WERI-Rb-1 (cell line): ENCODE measurements at regions not wholly inside any gene's neighbourhood (a gene's known extent, or its start where the extent isn't known, plus 50 kb on each side); places are given as distances from the start of the nearest gene placed in this dataset.

Experiments used
- DNase-seq: peaks from one replicate; pipeline ENCODE4 v3.0.0-alpha.2; 2020
- H3K27ac ChIP-seq: fragments of 250-450 bp; sonication (Bioruptor Pico); 2 replicates; pipeline ENCODE4 v1.5.1; 2020; ENCODE audit warnings: mild to moderate bottlenecking, moderate library complexity
- H3K27me3 ChIP-seq: fragments of 250-450 bp; sonication (Bioruptor Pico); 2 replicates; pipeline ENCODE4 v1.5.1; 2021; ENCODE audit warnings: mild to moderate bottlenecking, low read depth, moderate library complexity; ENCODE audit not compliant: insufficient read depth, severe bottlenecking
- H3K36me3 ChIP-seq: fragments of 250-450 bp; sonication (Bioruptor Pico); 2 replicates; pipeline ENCODE4 v1.5.1; 2020; ENCODE audit warnings: mild to moderate bottlenecking, moderate library complexity
- H3K4me3 ChIP-seq: 2 replicates; pipeline ENCODE4 v1.5.1; 2011; ENCODE audit warnings: low read depth, mild to moderate bottlenecking, control low read depth, low read length
- H3K9me3 ChIP-seq: fragments of 250-450 bp; sonication (Bioruptor Pico); 2 replicates; pipeline ENCODE4 v1.5.1; 2021; ENCODE audit warnings: mild to moderate bottlenecking, moderate library complexity; ENCODE audit not compliant: severe bottlenecking
- TF ChIP-seq, protein P1 (sequence below): IDR thresholded peaks from 2 replicates; pipeline ENCODE4 v1.5.1; 2011; ENCODE audit warnings: low read depth, mild to moderate bottlenecking, control low read depth, inconsistent platforms, low read length

DNA sequence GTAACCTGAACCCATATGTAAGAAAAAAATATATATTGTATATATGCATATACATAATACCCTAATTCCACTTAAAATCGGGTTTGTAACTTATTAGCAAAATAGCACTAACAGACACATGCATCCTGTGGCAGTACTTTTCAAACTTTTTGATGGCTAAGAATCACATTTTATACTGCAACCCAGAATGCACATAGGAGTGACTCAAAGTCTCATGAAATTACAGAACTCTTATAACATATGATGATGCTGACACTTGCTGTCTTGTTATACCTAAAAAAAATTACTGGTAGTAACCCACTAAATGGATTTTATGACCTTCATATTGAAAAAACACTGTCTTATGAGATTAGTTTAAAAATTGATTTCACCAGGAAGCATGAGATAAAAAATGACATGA, 152.4 kb upstream of the FRMD4B start:
- H3K27me3 ChIP-seq: peaks cover 36% of the 10 kb centered on the region
- H3K4me3 ChIP-seq: no peak overlapping the region
- H3K27ac ChIP-seq: no peak overlapping the region
- TF ChIP-seq, protein P1, sequence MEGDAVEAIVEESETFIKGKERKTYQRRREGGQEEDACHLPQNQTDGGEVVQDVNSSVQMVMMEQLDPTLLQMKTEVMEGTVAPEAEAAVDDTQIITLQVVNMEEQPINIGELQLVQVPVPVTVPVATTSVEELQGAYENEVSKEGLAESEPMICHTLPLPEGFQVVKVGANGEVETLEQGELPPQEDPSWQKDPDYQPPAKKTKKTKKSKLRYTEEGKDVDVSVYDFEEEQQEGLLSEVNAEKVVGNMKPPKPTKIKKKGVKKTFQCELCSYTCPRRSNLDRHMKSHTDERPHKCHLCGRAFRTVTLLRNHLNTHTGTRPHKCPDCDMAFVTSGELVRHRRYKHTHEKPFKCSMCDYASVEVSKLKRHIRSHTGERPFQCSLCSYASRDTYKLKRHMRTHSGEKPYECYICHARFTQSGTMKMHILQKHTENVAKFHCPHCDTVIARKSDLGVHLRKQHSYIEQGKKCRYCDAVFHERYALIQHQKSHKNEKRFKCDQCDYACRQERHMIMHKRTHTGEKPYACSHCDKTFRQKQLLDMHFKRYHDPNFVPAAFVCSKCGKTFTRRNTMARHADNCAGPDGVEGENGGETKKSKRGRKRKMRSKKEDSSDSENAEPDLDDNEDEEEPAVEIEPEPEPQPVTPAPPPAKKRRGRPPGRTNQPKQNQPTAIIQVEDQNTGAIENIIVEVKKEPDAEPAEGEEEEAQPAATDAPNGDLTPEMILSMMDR: no peak
- DNase-seq: no peak
- no peaks in the 10 kb centered on the region for H3K9me3 ChIP-seq
- no peaks in the 10 kb centered on the region for H3K36me3 ChIP-seq

DNA sequence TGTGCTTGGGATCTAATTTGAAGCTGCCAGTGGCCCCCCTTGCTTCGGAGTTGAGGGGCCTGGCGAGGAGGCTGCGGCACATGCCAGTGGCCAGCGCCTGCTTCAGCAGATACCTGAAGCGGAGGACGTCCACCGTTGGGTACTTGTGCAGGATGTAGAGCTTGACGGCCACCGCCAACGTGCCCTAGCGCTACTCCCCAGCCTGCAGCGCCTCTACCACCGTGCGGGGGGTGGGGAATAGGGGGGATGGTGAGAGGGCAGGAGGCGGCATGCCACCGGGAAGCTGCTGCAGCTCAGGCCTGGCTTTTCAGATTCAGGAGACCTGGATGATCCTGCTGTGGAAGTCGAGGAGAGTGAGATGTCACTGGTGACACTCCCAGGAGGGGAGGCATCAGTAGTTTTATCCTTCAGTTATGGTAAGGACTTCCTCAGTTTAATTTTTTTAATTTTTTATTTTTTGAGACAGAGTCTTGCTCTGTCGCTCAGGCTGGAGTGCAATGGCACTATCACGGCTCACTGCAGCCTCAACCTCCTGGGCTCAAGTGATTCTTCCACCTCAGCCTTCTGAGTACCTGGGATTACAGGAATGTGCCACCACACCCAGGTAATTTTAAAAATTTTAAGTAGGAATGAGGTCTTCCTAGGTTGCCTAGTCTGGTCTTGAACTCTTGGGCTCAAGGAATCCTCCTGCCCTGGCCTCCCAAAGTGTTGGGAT, 150.6 kb upstream of the FRMD4B start:
- no peaks in the 10 kb centered on the region for H3K9me3 ChIP-seq
- DNase-seq: no peak
- H3K4me3 ChIP-seq: no peak overlapping the region
- TF ChIP-seq, protein P1: no peak
- peaks cover 17% of the 10 kb centered on the region for H3K27me3 ChIP-seq
- H3K36me3 ChIP-seq: no peaks in the 10 kb centered on the region
- no peak overlapping the region for H3K27ac ChIP-seq

DNA sequence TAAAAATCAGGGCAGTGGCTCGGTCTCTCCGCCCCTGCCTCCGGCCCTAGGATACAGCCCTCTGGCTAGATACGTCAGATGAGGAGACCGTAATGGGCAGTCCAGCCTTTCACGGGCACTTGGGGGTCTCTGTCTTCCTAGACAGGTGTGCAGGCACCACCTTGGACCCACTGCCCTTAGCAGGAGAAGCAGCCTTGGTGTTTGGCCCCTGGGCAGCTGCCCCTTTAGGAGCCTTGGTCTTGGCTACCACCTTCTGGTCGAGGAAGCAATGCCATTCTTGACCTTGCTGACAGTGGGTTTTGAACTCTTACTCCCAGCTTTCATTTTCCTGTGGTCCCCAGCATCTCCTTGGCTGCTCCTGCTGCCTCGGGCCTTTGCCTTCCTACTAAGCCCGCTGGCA, 149.7 kb upstream of the FRMD4B start:
- TF ChIP-seq, protein P1: 0 out of 2 replicates have a peak, but pooled peaks have one; percentile 19
- Histone ChIP-seq H3K4me3 (no peak overlapping the region), H3K27ac (no peak overlapping the region), H3K36me3 (no peaks in the 10 kb centered on the region), H3K9me3 (no peaks in the 10 kb centered on the region), H3K27me3 (peaks cover 9% of the 10 kb centered on the region)
- DNase-seq: no peak

DNA sequence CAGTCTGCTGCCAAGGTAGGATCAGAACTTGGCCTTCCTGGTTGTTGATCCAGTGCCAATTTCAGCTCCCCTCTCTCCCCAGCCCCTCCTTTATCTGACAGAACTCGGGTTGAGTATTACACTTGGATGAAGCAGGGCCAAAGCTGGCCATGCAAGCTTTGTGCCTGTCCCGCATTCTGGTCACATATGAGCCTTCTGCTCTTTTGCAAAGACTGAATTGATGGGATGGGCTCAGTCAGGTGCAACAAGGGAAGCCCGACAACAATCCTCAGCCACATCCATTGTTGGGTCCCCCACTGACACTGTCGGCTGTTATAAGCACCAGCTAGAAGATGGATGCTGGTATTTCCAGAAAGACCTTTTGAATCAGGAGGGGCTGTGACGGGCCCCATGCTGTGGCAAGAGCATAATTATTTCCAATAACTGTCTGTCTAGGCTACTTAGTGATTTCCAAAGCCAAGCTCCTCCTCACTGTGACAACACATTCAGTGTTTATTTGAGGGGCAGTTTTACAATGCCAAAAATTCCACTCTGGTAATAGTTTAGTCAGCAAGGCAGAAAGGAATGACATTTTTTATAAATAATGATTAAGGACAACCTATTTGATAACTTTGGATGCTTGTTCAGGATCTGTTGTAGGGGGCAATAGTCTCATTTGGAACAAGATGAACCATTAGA, 146.8 kb upstream of the FRMD4B start:
- H3K9me3 ChIP-seq: no peaks in the 10 kb centered on the region
- no peak for DNase-seq
- H3K27me3 ChIP-seq: peaks cover 3% of the 10 kb centered on the region
- no peaks in the 10 kb centered on the region for H3K36me3 ChIP-seq
- no peak overlapping the region for H3K4me3 ChIP-seq
- TF ChIP-seq, protein P1: no peak
- no peak overlapping the region for H3K27ac ChIP-seq

DNA sequence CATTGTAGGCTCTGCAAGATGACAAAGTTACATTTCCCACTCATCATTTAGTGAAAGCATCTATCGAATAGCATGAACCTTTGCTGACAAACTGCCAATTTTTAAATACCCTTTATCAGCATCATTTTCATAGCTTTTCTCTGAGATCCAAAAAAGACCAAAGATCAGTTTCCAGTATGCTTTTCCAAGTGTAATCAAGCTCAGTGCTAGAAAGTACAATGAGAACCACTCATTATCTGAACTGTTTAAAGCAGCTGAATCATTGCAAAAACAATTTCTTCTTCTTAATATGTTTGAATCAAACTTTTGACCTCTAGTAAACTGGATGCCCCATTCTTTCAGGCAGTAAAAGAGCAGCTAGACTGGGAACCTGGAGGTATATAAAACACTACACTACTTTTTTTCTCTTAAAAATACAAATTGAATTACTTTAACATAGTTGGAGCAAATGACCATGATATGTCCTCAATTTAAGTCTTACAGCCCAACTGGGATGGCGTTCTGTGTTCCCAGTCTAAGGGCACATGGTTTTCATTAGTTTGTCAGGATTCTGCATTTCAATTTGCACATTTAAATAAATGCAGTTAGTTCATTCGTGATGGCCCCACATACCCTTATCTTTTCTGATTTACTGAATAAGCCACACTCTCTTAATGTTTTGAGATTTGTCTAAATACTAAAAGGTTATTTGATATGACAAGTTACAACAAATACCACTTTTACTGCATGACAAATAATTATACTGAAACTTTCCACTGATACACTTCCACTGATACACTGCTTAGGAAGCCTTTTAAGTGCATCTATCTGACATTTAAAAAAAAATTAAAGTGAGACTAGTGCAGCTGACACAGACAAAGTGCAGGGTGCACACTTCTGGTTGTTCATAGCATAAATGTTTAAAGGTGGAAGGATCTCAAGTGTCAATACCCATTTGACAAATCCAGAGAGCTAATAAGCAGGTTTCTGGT, 146.0 kb upstream of the FRMD4B start:
- no peak for DNase-seq
- H3K27me3 ChIP-seq: peaks cover 5% of the 10 kb centered on the region
- no peaks in the 10 kb centered on the region for H3K36me3 ChIP-seq
- TF ChIP-seq, protein P1: no peak
- H3K4me3 ChIP-seq: no peak overlapping the region
- no peaks in the 10 kb centered on the region for H3K9me3 ChIP-seq
- H3K27ac ChIP-seq: no peak overlapping the region
